IMR-90 (cell line): ENCODE measurements at regions not wholly inside any gene's neighbourhood (a gene's known extent, or its start where the extent isn't known, plus 50 kb on each side); places are given as distances from the start of the nearest gene placed in this dataset.

ENCODE experiments used
- ATAC-seq: fragments of 200-7000 bp; cut with Tn5 transposase; 2 replicates; pipeline ENCODE4 v1.9.1; 2020; ENCODE audit warnings: low read depth, mild to moderate bottlenecking, moderate library complexity
- BruUV-seq: library from RNA; stranded (reverse); fragments of 400-500 nt; replicated peaks from 2 replicates; lab custom pipeline; 2021; lab: Mats Ljungman, UMichigan
- CTCF ChIA-PET: fragments of 300-600 bp; formaldehyde crosslinking; extraction: SDS; loops from one replicate; lab custom pipeline; 2021; ENCODE audit warnings: antibody characterized with exemption; lab: Yijun Ruan, JAX
- POLR2A ChIA-PET: fragments of 300-600 bp; sonication (Branson Sonifier 250); formaldehyde crosslinking; loops from one replicate; lab custom pipeline; 2022; ENCODE audit warnings: antibody characterized with exemption; ENCODE audit not compliant: unreplicated experiment; lab: Charles Lee
- DNase-seq: peaks from one replicate; pipeline ENCODE4 v3.0.0; 2013
- H2AFZ ChIP-seq: replicated peaks from 2 replicates; pipeline ENCODE3; 2013; ENCODE audit warnings: low read length, mild to moderate bottlenecking; ENCODE audit not compliant: poor library complexity
- H2AK5ac ChIP-seq: 2 replicates; pipeline ENCODE4 v1.6.1; 2013; ENCODE audit warnings: low read depth, low read length, inconsistent platforms
- H2AK9ac ChIP-seq: replicated peaks from 2 replicates; pipeline ENCODE3; 2013; ENCODE audit warnings: mild to moderate bottlenecking, low read depth, low read length, moderate library complexity; ENCODE audit not compliant: poor library complexity
- H2BK120ac ChIP-seq: 2 replicates; pipeline ENCODE4 v1.6.1; 2013; ENCODE audit warnings: low read depth, low read length, inconsistent platforms
- H2BK15ac ChIP-seq: 3 replicates; pipeline ENCODE4 v1.6.1; 2013; ENCODE audit warnings: low read depth, low read length, inconsistent platforms
- H2BK20ac ChIP-seq: 2 replicates; pipeline ENCODE4 v1.6.1; 2013; ENCODE audit warnings: low read depth, mild to moderate bottlenecking, inconsistent platforms, low read length, moderate library complexity
- H2BK5ac ChIP-seq: 2 replicates; pipeline ENCODE4 v1.6.1; 2013; ENCODE audit warnings: mild to moderate bottlenecking, low read depth, low read length, inconsistent platforms; ENCODE audit not compliant: poor library complexity, severe bottlenecking
- H3K14ac ChIP-seq: replicated peaks from 2 replicates; pipeline ENCODE4 v1.6.1; 2013; ENCODE audit warnings: low read depth, low read length, inconsistent platforms
- H3K18ac ChIP-seq: 2 replicates; pipeline ENCODE4 v1.6.1; 2013; ENCODE audit warnings: low read depth, low read length, control low read depth
- H3K23ac ChIP-seq: 2 replicates; pipeline ENCODE4 v1.6.1; 2013; ENCODE audit warnings: low read depth, low read length, inconsistent platforms
- H3K27ac ChIP-seq: 2 replicates; pipeline ENCODE4 v1.5.1; 2013; ENCODE audit warnings: mild to moderate bottlenecking, control low read depth, low read length; ENCODE audit not compliant: insufficient read depth
- H3K27me3 ChIP-seq: 2 replicates; pipeline ENCODE4 v1.6.1; 2013; ENCODE audit warnings: low read length; ENCODE audit not compliant: control insufficient read depth, insufficient read depth
- H3K36me3 ChIP-seq: 2 replicates; pipeline ENCODE4 v1.6.1; 2013; ENCODE audit warnings: low read length, mixed read lengths; ENCODE audit not compliant: control insufficient read depth, insufficient read depth
- H3K4ac ChIP-seq: 2 replicates; pipeline ENCODE4 v1.6.1; 2013; ENCODE audit warnings: low read depth, low read length, inconsistent platforms
- H3K4me1 ChIP-seq: 2 replicates; pipeline ENCODE4 v1.6.1; 2013; ENCODE audit warnings: low read length, mixed read lengths; ENCODE audit not compliant: control insufficient read depth, insufficient read depth
- H3K4me2 ChIP-seq: 2 replicates; pipeline ENCODE4 v1.6.1; 2013; ENCODE audit warnings: low read depth, mild to moderate bottlenecking, control low read depth, low read length, moderate library complexity
- H3K4me3 ChIP-seq: 2 replicates; pipeline ENCODE4 v1.5.1; 2013; ENCODE audit warnings: low read depth, mild to moderate bottlenecking, control low read depth, low read length, moderate library complexity; ENCODE audit not compliant: insufficient read depth
- H3K56ac ChIP-seq: 2 replicates; pipeline ENCODE4 v1.6.1; 2013; ENCODE audit warnings: low read length, inconsistent platforms; ENCODE audit not compliant: insufficient read depth; ENCODE audit errors: extremely low read depth
- H3K79me1 ChIP-seq, 2 experiments: 2 replicates each; pipeline ENCODE4 v1.6.1; 2013; ENCODE audit warnings: low read length in 2 of 2, inconsistent platforms in 1 of 2, low read depth in 1 of 2
- H3K9ac ChIP-seq: 2 replicates; pipeline ENCODE4 v1.6.1; 2013; ENCODE audit warnings: low read depth, low read length, control low read depth
- H3K9me1 ChIP-seq: 2 replicates; pipeline ENCODE4 v1.6.1; 2013; ENCODE audit warnings: low read length, inconsistent platforms; ENCODE audit not compliant: insufficient read depth
- H3K9me3 ChIP-seq: 2 replicates; pipeline ENCODE4 v1.6.1; 2013; ENCODE audit warnings: low read length; ENCODE audit not compliant: control insufficient read depth, insufficient read depth
- H4K20me1 ChIP-seq: 2 replicates; pipeline ENCODE4 v1.6.1; 2013; ENCODE audit warnings: low read length, inconsistent platforms; ENCODE audit not compliant: insufficient read depth
- H4K5ac ChIP-seq: 2 replicates; pipeline ENCODE4 v1.6.1; 2013; ENCODE audit warnings: mild to moderate bottlenecking, low read depth, low read length, control low read depth
- H4K8ac ChIP-seq, 2 experiments: 2 replicates each; pipeline ENCODE4 v1.6.1; 2013; ENCODE audit warnings: low read depth in 2 of 2, low read length in 2 of 2, control low read depth in 1 of 2, inconsistent platforms in 1 of 2
- H4K91ac ChIP-seq: 2 replicates; pipeline ENCODE4 v1.6.1; 2013; ENCODE audit warnings: low read depth, low read length, inconsistent platforms; ENCODE audit not compliant: insufficient read depth
- BHLHE40 ChIP-seq: fragments of 150-350 bp; IDR thresholded peaks from 2 replicates; pipeline ENCODE4 v1.6.1; 2016; ENCODE audit warnings: mild to moderate bottlenecking, low read depth, low read length
- MAFK ChIP-seq: IDR thresholded peaks from 2 replicates; pipeline ENCODE4 v1.6.1; 2012; ENCODE audit warnings: low read depth, low read length, improper control_type of control experiment
- MXI1 ChIP-seq: IDR thresholded peaks from 2 replicates; pipeline ENCODE4 v1.6.1; 2012; ENCODE audit warnings: low read depth, mild to moderate bottlenecking, low read length, moderate library complexity, borderline replicate concordance
- RAD21 ChIP-seq: IDR thresholded peaks from 2 replicates; pipeline ENCODE4 v1.6.1; 2012; ENCODE audit warnings: low read length, improper control_type of control experiment
- RCOR1 ChIP-seq: IDR thresholded peaks from 2 replicates; pipeline ENCODE4 v1.6.1; 2012; ENCODE audit warnings: mild to moderate bottlenecking, low read length, improper control_type of control experiment; ENCODE audit not compliant: insufficient replicate concordance
- SMC3 ChIP-seq: fragments of 150-350 bp; IDR thresholded peaks from 2 replicates; pipeline ENCODE4 v1.6.1; 2016; ENCODE audit warnings: low read depth, mild to moderate bottlenecking, antibody characterized with exemption, low read length, moderate library complexity
- USF2 ChIP-seq: fragments of 150-350 bp; IDR thresholded peaks from 2 replicates; pipeline ENCODE4 v1.6.1; 2017; ENCODE audit warnings: mild to moderate bottlenecking, antibody characterized with exemption, low read length, low read depth
- WGBS, 2 experiments: methylation state at CpG; one replicate each; pipeline versions ENCODE4 v1.1.5 to v1.1.7; 2013; ENCODE audit warnings: missing lambda C conversion rate in 2 of 2; ENCODE audit not compliant: insufficient read length in 1 of 2; ENCODE audit errors: extremely low coverage in 2 of 2; 5-methylcytosine and 5-hydroxymethylcytosine counted together
- dilution Hi-C: fragments of 300-500 bp; cut with HindIII; formaldehyde crosslinking; loops from one replicate; pipeline ENCODE4 v1.14.3; 2018; ENCODE audit warnings: low sequenced_read_pairs; ENCODE audit not compliant: unreplicated experiment
- in situ Hi-C: fragments of 300-500 bp; cut with MboI; formaldehyde crosslinking; loops from 3 replicates; pipeline ENCODE4 v1.14.3; 2019; ENCODE audit warnings: low sequenced_read_pairs, inconsistent platforms, mixed read lengths
- intact Hi-C: fragments of 100-400 bp; cut with micrococcal nuclease; formaldehyde crosslinking; loops from 2 replicates; pipeline ENCODE4 v1.10.0; 2022

GRCh38 chr2:128638341-128639119, 319.9 kb upstream of the HS6ST1 start:
- no TSS peak for BruUV-seq
- Histone ChIP-seq H2BK120ac (no peak overlapping the region), H2AFZ (no peak overlapping the region), H2AK5ac (no peak overlapping the region), H2BK20ac (no peak overlapping the region), H4K5ac (no peak overlapping the region), H3K18ac (no peak overlapping the region), H2AK9ac (no peak overlapping the region), H3K4me1 (no peaks in the 10 kb centered on the region; the same call in 1 of the 2 replicates), H3K79me1 (no peaks in the 10 kb centered on the region), H3K14ac (no peak overlapping the region), H4K20me1 (no peaks in the 10 kb centered on the region), H4K8ac (no peak overlapping the region), H3K4ac (no peak overlapping the region), H3K23ac (no peak overlapping the region), H3K9ac (no peak overlapping the region), H2BK15ac (no peak overlapping the region), H4K91ac (no peak overlapping the region), H3K9me1 (no peaks in the 10 kb centered on the region), H3K4me3 (no peak overlapping the region), H3K27me3 (peaks cover 8% of the 10 kb centered on the region; the same call in 1 of the 2 replicates), H2BK5ac (no peak overlapping the region), H3K27ac (no peak overlapping the region), H3K56ac (no peak overlapping the region), H3K36me3 (no peaks in the 10 kb centered on the region), H3K9me3 (no peaks in the 10 kb centered on the region), H3K4me2 (no peak overlapping the region)
- intact Hi-C loops = no loop called here
- WGBS, 2 experiments = 75% methylated on average over 5 of the region's 12 CpGs; no CpG with 5 or more reads in 1 of the 2 experiments
- POLR2A ChIA-PET = interaction anchor here (1.1 kb wide), 1 partner anchor 21 kb away, joined by 5 read pairs; no protein-coding TSS in a partner anchor
- TF ChIP-seq MXI1 (no peak), RAD21 (no peak), BHLHE40 (no peak), MAFK (no peak), USF2 (no peak), SMC3 (no peak), RCOR1 (no peak)
- dilution Hi-C loops = no loop called here
- CTCF ChIA-PET = interaction anchor here (0.6 kb wide), 1 partner anchor 283 kb away, joined by 3 read pairs; no protein-coding TSS in a partner anchor
- in situ Hi-C loops = no loop called here
- no peak for ATAC-seq
- DNase-seq = no peak
